Body of pancreas (tissue), 4 donors: ENCODE measurements at regions not wholly inside any gene's neighbourhood (a gene's known extent, or its start where the extent isn't known, plus 50 kb on each side); places are given as distances from the start of the nearest gene placed in this dataset.

Experiments used
- CTCF ChIP-seq, 7 experiments: fragments of 450-650 bp in 4 of 7; fragments of 200-600 bp in 3 of 7; sonication (generic) in 3 of 7; IDR thresholded peaks; one replicate each; pipeline ENCODE4 v1.5.1; 2016 to 2019; ENCODE audit warnings: antibody characterized with exemption in 7 of 7
- POLR2A ChIP-seq, 3 donors: fragments of 450-650 bp; IDR thresholded peaks; one replicate each; pipeline ENCODE4 v1.6.1; 2016; ENCODE audit warnings: antibody characterized with exemption in 3 of 3, mild to moderate bottlenecking in 2 of 3

GRCh38 chr9:86503314-86503713 lies 149.1 kb upstream of the TUT7 start:
- TF ChIP-seq CTCF (IDR thresholded peaks at IDR 0.05) (no peak), POLR2A (IDR thresholded peaks at IDR 0.05) (no peak)
